H1 (cell line): ENCODE measurements at regions not wholly inside any gene's neighbourhood (a gene's known extent, or its start where the extent isn't known, plus 50 kb on each side); places are given as distances from the start of the nearest gene placed in this dataset.

Experiments
- BRCA1 ChIP-seq: IDR thresholded peaks from 2 replicates; pipeline ENCODE4 v1.6.1; 2012; ENCODE audit warnings: low read depth, low read length, improper control_type of control experiment
- JUND ChIP-seq: IDR thresholded peaks from 2 replicates; pipeline ENCODE4 v1.6.1; 2011; ENCODE audit warnings: mild to moderate bottlenecking, improper control_type of control experiment, low read length
- KDM1A ChIP-seq: fragments of 200-600, 300-600 bp; sonication (generic); IDR thresholded peaks from 2 replicates; pipeline ENCODE4 v1.7.1; 2016; ENCODE audit warnings: mild to moderate bottlenecking, low read length, borderline replicate concordance
- SAP30 ChIP-seq: fragments of 300-600 bp; sonication (generic); IDR thresholded peaks from 2 replicates; pipeline ENCODE4 v1.7.1; 2012; ENCODE audit warnings: low read length, moderate library complexity, mild to moderate bottlenecking, inconsistent platforms; ENCODE audit not compliant: insufficient read depth, insufficient replicate concordance
- SUZ12 ChIP-seq: fragments of 200-600 bp; sonication (generic); IDR thresholded peaks from 2 replicates; pipeline ENCODE4 v1.6.1; 2012; ENCODE audit warnings: mild to moderate bottlenecking, inconsistent platforms, low read length, moderate library complexity, mixed read lengths

DNA sequence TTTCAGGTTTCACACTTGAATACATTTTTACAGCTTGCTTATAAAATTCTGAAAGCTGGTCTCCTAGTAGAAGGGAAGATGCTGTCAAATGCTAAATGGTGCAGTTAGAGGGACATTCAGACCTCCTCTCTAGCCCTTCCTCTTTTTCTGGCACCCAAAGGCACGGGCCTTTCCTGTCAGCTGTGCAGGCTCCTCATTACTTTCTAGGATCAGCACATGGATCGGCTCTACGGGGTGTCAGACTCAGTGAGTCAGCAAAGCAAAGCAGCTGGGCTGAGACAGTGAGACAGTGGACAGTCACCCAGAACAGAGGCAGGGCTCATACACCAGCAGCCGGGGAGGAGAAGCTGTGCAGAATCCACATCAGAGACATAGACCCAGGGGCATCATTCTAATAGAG is 80.0 kb upstream of the TNC start (continued):
- no peak for TF ChIP-seq SAP30
- no peak for TF ChIP-seq KDM1A
- no peak for TF ChIP-seq SUZ12
- TF ChIP-seq BRCA1, result no peak
- no peak for TF ChIP-seq JUND
